ENCODE measurements at regions not wholly inside any gene's neighbourhood (a gene's known extent, or its start where the extent isn't known, plus 50 kb on each side); places are given as distances from the start of the nearest gene placed in this dataset.

- no peak for TF ChIP-seq CSDC2 (CRISPR knock-in tag; IDR thresholded peaks at IDR 0.05)
- TF ChIP-seq ISL1 (CRISPR knock-in tag; IDR thresholded peaks at IDR 0.05), result no peak
- TF ChIP-seq ZC3H10 (CRISPR knock-in tag; IDR thresholded peaks at IDR 0.05), result no peak
Measured at GRCh38 chr14:55869397-55870049, 248.7 kb upstream of the PELI2 start (continued).

GRCh38 chr14:55873169-55873568 is 245.0 kb upstream of the PELI2 start:
- ATAC-seq, result no peak
- no peak for TF ChIP-seq ISL1 (CRISPR knock-in tag; IDR thresholded peaks at IDR 0.05)
- no peak for TF ChIP-seq SNAI2 (CRISPR knock-in tag; IDR thresholded peaks at IDR 0.05)
- TF ChIP-seq TSHZ2 (CRISPR knock-in tag; IDR thresholded peaks at IDR 0.05), result no peak
- no peak for TF ChIP-seq TCF4 (CRISPR knock-in tag; IDR thresholded peaks at IDR 0.05; ENCODE audit: borderline replicate concordance)
- TF ChIP-seq TOX (CRISPR knock-in tag; IDR thresholded peaks at IDR 0.05; ENCODE audit: borderline replicate concordance), result no peak
- no peak for TF ChIP-seq RARB (CRISPR knock-in tag; IDR thresholded peaks at IDR 0.05)
- TF ChIP-seq ARNTL (CRISPR knock-in tag; IDR thresholded peaks at IDR 0.05; ENCODE audit: borderline replicate concordance, low read depth), result no peak
- TF ChIP-seq ZNF70 (CRISPR knock-in tag; IDR thresholded peaks at IDR 0.05), result no peak
- no peak for TF ChIP-seq BACH2 (CRISPR knock-in tag; IDR thresholded peaks at IDR 0.05; ENCODE audit: borderline replicate concordance)
- TF ChIP-seq GLIS3 (CRISPR knock-in tag; IDR thresholded peaks at IDR 0.05), result no peak
- TF ChIP-seq OSR1 (CRISPR knock-in tag; IDR thresholded peaks at IDR 0.05), result no peak

GRCh38 chr14:55874785-55875184 is 243.4 kb upstream of the PELI2 start:
- 0 out of 3 replicates have a peak, but pooled peaks have one; percentile 31 for ATAC-seq
- no peak for TF ChIP-seq TSHZ2 (CRISPR knock-in tag; IDR thresholded peaks at IDR 0.05)
- TF ChIP-seq RARB (CRISPR knock-in tag; IDR thresholded peaks at IDR 0.05), result no peak
- TF ChIP-seq ESRRG (CRISPR knock-in tag; IDR thresholded peaks at IDR 0.05), result no peak
- no peak for TF ChIP-seq ZFP30 (CRISPR knock-in tag; IDR thresholded peaks at IDR 0.05)
- TF ChIP-seq SNAI2 (CRISPR knock-in tag; IDR thresholded peaks at IDR 0.05), result no peak
- no peak for TF ChIP-seq BACH2 (CRISPR knock-in tag; IDR thresholded peaks at IDR 0.05; ENCODE audit: borderline replicate concordance)

GRCh38 chr14:55877942-55878341 is 240.3 kb upstream of the PELI2 start:
- no peak for ATAC-seq
- TF ChIP-seq ZFP3 (CRISPR knock-in tag; IDR thresholded peaks at IDR 0.05), result no peak
- no peak for TF ChIP-seq CSDC2 (CRISPR knock-in tag; IDR thresholded peaks at IDR 0.05)
- TF ChIP-seq ZFP30 (CRISPR knock-in tag; IDR thresholded peaks at IDR 0.05), result no peak
- TF ChIP-seq ZNF70 (CRISPR knock-in tag; IDR thresholded peaks at IDR 0.05), result no peak

GRCh38 chr14:55881577-55882241 is 236.5 kb upstream of the PELI2 start:
- TF ChIP-seq ZFP30 (CRISPR knock-in tag; IDR thresholded peaks at IDR 0.05), result no peak
- TF ChIP-seq POU6F1 (CRISPR knock-in tag; IDR thresholded peaks at IDR 0.05; ENCODE audit: borderline replicate concordance, low read depth), result no peak
- TF ChIP-seq CSDC2 (CRISPR knock-in tag; IDR thresholded peaks at IDR 0.05), result no peak
- no peak for TF ChIP-seq ISL1 (CRISPR knock-in tag; IDR thresholded peaks at IDR 0.05)
- ATAC-seq, result no peak

Measured in SK-N-SH treated with all-trans-retinoic acid at 6 μM for 48 hours (cell line).